Mesendoderm (in vitro differentiated cells): ENCODE measurements at regions not wholly inside any gene's neighbourhood (a gene's known extent, or its start where the extent isn't known, plus 50 kb on each side); places are given as distances from the start of the nearest gene placed in this dataset.

Experiments used
- DNase-seq: peaks from one replicate; pipeline ENCODE4 v3.0.0; 2013
- H2AK5ac ChIP-seq: 2 replicates; pipeline ENCODE4 v1.6.1; 2013; ENCODE audit warnings: low read length, inconsistent platforms
- H2BK120ac ChIP-seq: 2 replicates; pipeline ENCODE4 v1.6.1; 2013; ENCODE audit warnings: low read depth, mild to moderate bottlenecking, low read length, moderate library complexity, mixed read lengths
- H2BK15ac ChIP-seq: replicated peaks from 2 replicates; pipeline ENCODE4 v1.6.1; 2013; ENCODE audit warnings: low read depth, mild to moderate bottlenecking, moderate library complexity
- H2BK5ac ChIP-seq: 2 replicates; pipeline ENCODE4 v1.6.1; 2013; ENCODE audit warnings: low read length, inconsistent platforms
- H3K18ac ChIP-seq: 2 replicates; pipeline ENCODE4 v1.6.1; 2013; ENCODE audit warnings: mild to moderate bottlenecking, low read length, mixed read lengths
- H3K23ac ChIP-seq: one replicate; pipeline ENCODE4 v1.6.1; 2013; ENCODE audit warnings: low read length
- H3K27ac ChIP-seq: 2 replicates; pipeline ENCODE4 v1.5.1; 2013; ENCODE audit warnings: low read depth, mild to moderate bottlenecking, inconsistent platforms, low read length, moderate library complexity
- H3K27me3 ChIP-seq: 2 replicates; pipeline ENCODE4 v1.6.1; 2013; ENCODE audit warnings: low read length, control low read depth, mild to moderate bottlenecking, inconsistent platforms; ENCODE audit not compliant: insufficient read depth, poor library complexity
- H3K36me3 ChIP-seq: 2 replicates; pipeline ENCODE4 v1.6.1; 2013; ENCODE audit warnings: low read length, inconsistent platforms; ENCODE audit not compliant: control insufficient read depth, insufficient read depth
- H3K4ac ChIP-seq: one replicate; pipeline ENCODE4 v1.6.1; 2013; ENCODE audit warnings: low read depth, mild to moderate bottlenecking, low read length, moderate library complexity
- H3K4me1 ChIP-seq: 2 replicates; pipeline ENCODE4 v1.6.1; 2013; ENCODE audit warnings: low read depth, low read length, inconsistent platforms; ENCODE audit not compliant: control insufficient read depth
- H3K4me2 ChIP-seq: 2 replicates; pipeline ENCODE4 v1.6.1; 2013; ENCODE audit warnings: low read length
- H3K4me3 ChIP-seq: 2 replicates; pipeline ENCODE4 v1.5.1; 2013; ENCODE audit warnings: mild to moderate bottlenecking, low read length
- H3K56ac ChIP-seq: one replicate; pipeline ENCODE4 v1.6.1; 2013; ENCODE audit warnings: low read length
- H3K79me1 ChIP-seq: 2 replicates; pipeline ENCODE4 v1.6.1; 2013; ENCODE audit warnings: low read length, inconsistent platforms
- H3K79me2 ChIP-seq: 2 replicates; pipeline ENCODE4 v1.6.1; 2013; ENCODE audit warnings: mild to moderate bottlenecking, low read length; ENCODE audit not compliant: control insufficient read depth, insufficient read depth
- H3K9ac ChIP-seq: 2 replicates; pipeline ENCODE4 v1.6.1; 2013; ENCODE audit warnings: low read length, inconsistent platforms
- H4K5ac ChIP-seq: one replicate; pipeline ENCODE4 v1.6.1; 2013; ENCODE audit warnings: low read length
- H4K8ac ChIP-seq: one replicate; pipeline ENCODE4 v1.6.1; 2013; ENCODE audit warnings: low read depth, mild to moderate bottlenecking, control low read depth, low read length, moderate library complexity
- WGBS: extraction: QIAGEN DNeasy Blood & Tissue Kit; methylation state at CpG from one replicate; pipeline ENCODE4 v1.1.7; 2013; ENCODE audit warnings: low lambda C conversion rate, missing lambda C conversion rate; ENCODE audit not compliant: insufficient coverage; ENCODE audit errors: extremely low coverage; 5-methylcytosine and 5-hydroxymethylcytosine counted together

DNA sequence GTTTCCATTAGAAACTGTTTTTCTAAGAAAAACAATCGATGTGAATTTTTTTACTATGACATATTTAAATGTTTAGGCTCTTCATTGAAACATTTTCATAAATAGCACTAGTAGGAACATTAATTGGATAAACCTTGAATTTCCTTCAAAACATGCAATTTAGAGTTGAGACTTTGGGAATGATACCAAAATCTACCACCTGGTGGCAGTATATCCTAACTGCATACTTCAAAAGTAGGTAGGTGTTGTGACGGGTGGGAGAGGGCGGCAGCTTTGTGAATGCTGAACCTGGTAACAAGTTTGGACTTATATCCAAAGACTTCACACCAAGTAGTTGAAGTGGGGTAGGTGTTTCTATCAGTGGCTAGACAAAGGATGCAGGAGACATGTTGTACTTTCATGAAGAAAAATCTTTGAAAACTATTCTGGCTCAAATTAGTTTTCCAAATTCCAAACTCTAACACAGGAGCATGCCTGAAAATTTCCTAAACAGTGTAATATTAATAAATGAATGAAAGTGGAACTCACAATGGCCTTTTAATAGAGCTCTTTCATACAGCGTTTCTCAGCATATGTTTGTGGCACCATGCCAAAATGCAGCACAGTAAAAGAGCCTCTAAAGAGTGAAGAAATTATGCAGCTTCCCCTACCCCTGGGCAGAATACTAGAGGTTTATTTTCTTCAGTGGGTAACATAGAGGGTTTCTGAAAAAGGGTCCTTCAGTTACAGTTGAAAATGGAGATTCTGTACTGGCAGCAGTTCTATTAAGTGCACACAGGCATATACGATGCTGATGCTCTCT, 201.0 kb upstream of the TPK1 start:
- Histone ChIP-seq H3K4me3 (no peak overlapping the region), H4K5ac (no peak overlapping the region), H3K36me3 (no peaks in the 10 kb centered on the region), H2BK5ac (no peak overlapping the region), H3K9ac (no peak overlapping the region), H4K8ac (no peak overlapping the region), H3K23ac (no peak overlapping the region), H3K56ac (no peak overlapping the region), H2BK15ac (no peak overlapping the region), H3K27me3 (no peaks in the 10 kb centered on the region), H2AK5ac (no peak overlapping the region), H3K79me2 (no peaks in the 10 kb centered on the region), H3K79me1 (no peaks in the 10 kb centered on the region), H3K4ac (no peak overlapping the region), H2BK120ac (no peak overlapping the region), H3K4me1 (no peaks in the 10 kb centered on the region), H3K18ac (no peak overlapping the region), H3K4me2 (no peak overlapping the region), H3K27ac (no peak overlapping the region)
- no CpG with 5 or more reads among the region's 5 CpGs for WGBS
- DNase-seq = peak; percentile 71

DNA sequence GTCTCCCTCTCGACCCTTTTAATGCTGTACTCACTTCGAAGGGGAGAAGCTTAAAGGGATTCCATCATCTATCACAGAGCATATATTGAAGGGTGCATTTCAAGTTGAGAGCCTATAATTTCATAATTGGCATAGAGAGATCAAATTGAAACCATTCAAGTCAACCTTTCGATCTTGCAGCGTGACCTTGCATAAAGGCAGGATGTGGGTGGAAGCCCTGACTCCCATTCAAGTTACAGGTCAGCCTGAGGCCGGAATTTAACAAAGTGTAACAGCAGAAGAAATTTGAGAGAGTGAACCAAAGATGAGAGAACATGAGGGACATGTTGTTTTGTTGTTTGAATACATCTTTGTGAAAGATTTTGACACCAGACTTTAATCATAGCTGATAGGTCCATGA, 195.3 kb upstream of the TPK1 start:
- Histone ChIP-seq H3K9ac (no peak overlapping the region), H3K4ac (no peak overlapping the region), H2AK5ac (no peak overlapping the region), H3K79me2 (no peaks in the 10 kb centered on the region), H4K8ac (no peak overlapping the region), H2BK5ac (no peak overlapping the region), H2BK15ac (no peak overlapping the region), H3K4me1 (no peaks in the 10 kb centered on the region), H3K56ac (no peak overlapping the region), H4K5ac (no peak overlapping the region), H3K18ac (no peak overlapping the region), H3K36me3 (no peaks in the 10 kb centered on the region), H3K27ac (no peak overlapping the region), H3K4me2 (no peak overlapping the region), H3K4me3 (no peak overlapping the region), H3K27me3 (no peaks in the 10 kb centered on the region), H2BK120ac (no peak overlapping the region), H3K79me1 (no peaks in the 10 kb centered on the region), H3K23ac (no peak overlapping the region)
- no CpG with 5 or more reads among the region's 5 CpGs for WGBS
- peak; percentile 3 for DNase-seq

DNA sequence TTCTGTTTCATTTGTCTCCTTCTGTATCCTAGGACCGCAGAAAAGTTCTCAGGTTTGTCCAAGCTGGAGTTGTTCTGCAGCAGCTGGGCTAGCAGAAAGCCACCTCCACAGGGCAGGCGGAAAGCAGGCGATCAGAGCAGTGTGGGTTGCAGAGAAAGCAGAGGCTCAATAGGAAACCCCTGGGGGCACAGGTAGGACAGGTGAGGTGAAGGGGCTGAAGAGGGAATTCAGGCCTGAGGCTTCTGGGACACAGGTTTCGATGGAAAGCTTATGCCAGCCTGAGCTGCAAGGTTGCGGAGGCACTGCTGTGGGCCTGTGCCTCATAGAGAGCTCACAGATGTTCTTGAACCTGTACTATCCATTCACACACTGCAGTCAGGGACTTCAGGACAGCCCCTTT, 194.9 kb upstream of the TPK1 start:
- no peak overlapping the region for H4K5ac ChIP-seq
- H3K23ac ChIP-seq = no peak overlapping the region
- no peak overlapping the region for H2BK120ac ChIP-seq
- H3K36me3 ChIP-seq = no peaks in the 10 kb centered on the region
- H3K4me3 ChIP-seq = no peak overlapping the region
- H3K79me2 ChIP-seq = no peaks in the 10 kb centered on the region
- H3K27ac ChIP-seq = no peak overlapping the region
- H3K4me2 ChIP-seq = no peak overlapping the region
- H3K27me3 ChIP-seq = no peaks in the 10 kb centered on the region
- H3K79me1 ChIP-seq = no peaks in the 10 kb centered on the region
- no peak overlapping the region for H2BK15ac ChIP-seq
- DNase-seq = peak; percentile 30
- H3K18ac ChIP-seq = no peak overlapping the region
- H2BK5ac ChIP-seq = no peak overlapping the region
- H3K4me1 ChIP-seq = no peaks in the 10 kb centered on the region
- H3K4ac ChIP-seq = no peak overlapping the region
- H3K56ac ChIP-seq = no peak overlapping the region
- no peak overlapping the region for H3K9ac ChIP-seq
- no peak overlapping the region for H2AK5ac ChIP-seq
- no peak overlapping the region for H4K8ac ChIP-seq
- no CpG with 5 or more reads among the region's 5 CpGs for WGBS

DNA sequence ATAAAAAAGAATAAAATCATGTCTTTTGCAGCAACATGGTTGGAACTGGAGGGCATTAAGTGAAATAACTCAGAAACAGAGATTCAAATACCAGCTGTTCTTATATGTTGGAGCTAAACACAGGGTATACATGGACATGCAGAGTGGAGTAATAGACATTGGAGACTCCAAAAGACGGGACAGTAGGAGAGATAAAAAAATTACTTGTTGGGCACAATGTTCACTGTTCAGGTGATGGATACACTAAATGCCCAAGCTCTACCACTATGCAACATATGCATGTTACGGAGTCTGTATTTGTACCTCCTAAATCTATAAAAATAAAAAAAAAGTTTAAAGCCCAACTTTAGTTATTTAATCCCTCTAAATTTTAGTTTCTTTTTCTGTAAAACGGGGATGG, 184.6 kb upstream of the TPK1 start:
- Histone ChIP-seq H3K56ac (no peak overlapping the region), H3K36me3 (no peaks in the 10 kb centered on the region), H3K4me2 (no peak overlapping the region), H2BK120ac (no peak overlapping the region), H4K8ac (no peak overlapping the region), H3K23ac (no peak overlapping the region), H3K4me3 (no peak overlapping the region), H3K79me2 (no peaks in the 10 kb centered on the region), H3K79me1 (no peaks in the 10 kb centered on the region), H3K27me3 (no peaks in the 10 kb centered on the region), H2BK15ac (no peak overlapping the region), H3K4me1 (no peaks in the 10 kb centered on the region), H2BK5ac (no peak overlapping the region), H4K5ac (no peak overlapping the region), H3K9ac (no peak overlapping the region), H3K18ac (no peak overlapping the region), H3K4ac (no peak overlapping the region), H3K27ac (no peak overlapping the region), H2AK5ac (no peak overlapping the region)
- no peak for DNase-seq
- WGBS = no CpG with 5 or more reads among the region's 3 CpGs

DNA sequence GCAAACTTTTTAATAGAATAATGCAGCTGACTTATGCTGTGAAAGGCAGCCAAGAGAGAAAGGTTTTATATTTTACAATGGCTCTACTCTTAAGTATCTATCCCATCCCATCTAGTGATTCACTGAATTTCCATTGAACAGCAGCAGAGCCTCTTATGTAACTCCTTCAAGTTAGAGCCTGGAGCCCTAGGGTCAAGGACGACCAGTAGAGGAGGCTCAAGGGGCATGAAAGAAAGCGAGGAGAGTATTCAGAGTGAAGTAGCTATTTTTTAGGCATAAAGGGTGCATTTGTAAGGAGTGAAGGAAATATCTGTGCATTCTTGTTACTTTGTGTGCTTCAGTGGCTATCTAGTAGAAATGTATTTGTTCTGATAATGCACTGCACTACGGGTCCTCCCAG, 180.2 kb upstream of the TPK1 start:
- DNase-seq = peak; percentile 70

DNA sequence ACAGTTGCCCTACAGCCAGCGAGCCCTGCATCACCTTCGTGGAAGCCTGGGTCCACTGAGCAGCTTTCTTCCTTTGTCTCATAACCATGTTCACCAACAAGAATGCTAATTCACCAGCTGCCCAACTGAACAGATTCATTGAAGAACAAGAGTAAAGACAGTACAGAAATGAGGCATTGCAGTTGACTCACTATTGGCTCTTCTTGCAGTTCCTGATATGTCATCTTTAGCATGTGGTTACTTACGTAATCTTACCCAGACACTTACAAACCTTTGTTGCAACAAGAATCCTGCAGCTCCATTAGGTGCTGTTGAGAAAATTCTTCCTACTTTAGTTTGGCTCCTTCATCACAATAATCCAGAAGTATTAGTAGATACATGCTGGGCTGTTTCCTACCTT, 174.0 kb upstream of the TPK1 start:
- Histone ChIP-seq H2BK120ac (no peak overlapping the region), H3K27me3 (no peaks in the 10 kb centered on the region), H2BK5ac (no peak overlapping the region), H3K4me2 (no peak overlapping the region), H3K36me3 (no peaks in the 10 kb centered on the region), H3K4me3 (no peak overlapping the region), H3K23ac (no peak overlapping the region), H3K27ac (no peak overlapping the region), H3K18ac (no peak overlapping the region), H4K8ac (no peak overlapping the region), H3K4me1 (no peaks in the 10 kb centered on the region), H3K79me1 (no peaks in the 10 kb centered on the region), H3K4ac (no peak overlapping the region), H4K5ac (no peak overlapping the region), H3K9ac (no peak overlapping the region), H3K56ac (no peak overlapping the region), H2AK5ac (no peak overlapping the region), H3K79me2 (no peaks in the 10 kb centered on the region), H2BK15ac (no peak overlapping the region)
- no CpG with 5 or more reads among the region's 3 CpGs for WGBS
- no peak for DNase-seq

More for the DNA sequence above, 180.2 kb upstream of the TPK1 start:
- Histone ChIP-seq H2BK5ac (no peak overlapping the region), H3K23ac (no peak overlapping the region), H3K79me2 (no peaks in the 10 kb centered on the region), H3K4me2 (no peak overlapping the region), H2BK120ac (no peak overlapping the region), H2AK5ac (no peak overlapping the region), H3K36me3 (no peaks in the 10 kb centered on the region), H3K18ac (no peak overlapping the region), H4K8ac (no peak overlapping the region), H2BK15ac (no peak overlapping the region), H3K9ac (no peak overlapping the region), H3K4me3 (no peak overlapping the region), H3K27me3 (no peaks in the 10 kb centered on the region), H3K4me1 (no peaks in the 10 kb centered on the region), H3K56ac (no peak overlapping the region), H3K27ac (no peak overlapping the region), H3K4ac (no peak overlapping the region), H4K5ac (no peak overlapping the region), H3K79me1 (no peaks in the 10 kb centered on the region)
- WGBS = no CpG with 5 or more reads among the region's 3 CpGs
